T1000 (cell line): ENCODE measurements at regions not wholly inside any gene's neighbourhood (a gene's known extent, or its start where the extent isn't known, plus 50 kb on each side); places are given as distances from the start of the nearest gene placed in this dataset.
"Not testable (repeated sequence)": the region's sequence is repeated elsewhere in the genome, so short reads cannot be mapped to it uniquely, and the experiment has no call there.

Experiments
- DNase-seq: peaks from one replicate; lab custom pipeline; 2025; ENCODE audit warnings: mixed read lengths; lab: John Stamatoyannopoulos, UW

GRCh38 chr13:31385540-31385939 lies 185.8 kb downstream of the B3GLCT start:
- no peak for DNase-seq

DNA sequence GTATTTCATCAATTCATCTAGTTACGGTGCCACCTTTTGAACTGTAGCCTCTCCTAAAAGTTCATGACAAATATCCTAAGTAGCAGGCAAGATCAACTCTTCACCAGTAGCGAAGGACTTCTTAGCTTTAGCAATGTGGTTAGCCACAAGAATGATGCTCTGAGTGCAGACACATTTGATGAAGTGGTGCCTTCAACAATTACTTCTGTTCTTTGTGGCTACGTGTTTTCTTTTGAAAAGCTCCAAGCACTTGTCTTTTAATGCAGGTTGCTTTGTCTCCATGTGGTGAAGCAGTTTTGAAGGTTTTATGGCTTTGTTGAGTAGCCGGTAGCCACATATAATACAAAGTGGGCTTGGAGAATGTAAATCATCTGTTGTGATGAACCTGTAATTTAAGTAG lies 194.7 kb downstream of the B3GLCT start:
- DNase-seq = no peak

DNA sequence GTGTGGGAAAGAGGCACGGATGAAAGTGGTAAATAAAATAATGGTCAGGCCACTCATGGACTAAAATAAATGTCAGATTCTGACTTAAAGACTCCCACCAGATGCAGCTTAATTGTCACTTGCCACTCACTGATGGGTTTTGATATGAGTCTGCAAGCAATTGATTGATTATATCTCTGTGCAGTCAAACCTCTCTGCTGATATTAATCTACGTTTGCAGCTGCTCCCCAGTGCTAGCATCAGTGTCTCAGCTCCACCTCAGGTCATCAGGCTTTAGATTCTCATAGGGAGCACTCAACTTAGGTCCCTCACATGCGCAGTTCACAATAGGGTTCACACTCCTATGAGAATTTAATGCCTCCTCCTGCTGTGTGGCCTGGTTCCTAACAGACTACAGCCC lies 195.3 kb downstream of the B3GLCT start:
- no peak for DNase-seq

GRCh38 chr13:31399690-31400089 lies 199.9 kb downstream of the B3GLCT start:
- no peak for DNase-seq

DNA sequence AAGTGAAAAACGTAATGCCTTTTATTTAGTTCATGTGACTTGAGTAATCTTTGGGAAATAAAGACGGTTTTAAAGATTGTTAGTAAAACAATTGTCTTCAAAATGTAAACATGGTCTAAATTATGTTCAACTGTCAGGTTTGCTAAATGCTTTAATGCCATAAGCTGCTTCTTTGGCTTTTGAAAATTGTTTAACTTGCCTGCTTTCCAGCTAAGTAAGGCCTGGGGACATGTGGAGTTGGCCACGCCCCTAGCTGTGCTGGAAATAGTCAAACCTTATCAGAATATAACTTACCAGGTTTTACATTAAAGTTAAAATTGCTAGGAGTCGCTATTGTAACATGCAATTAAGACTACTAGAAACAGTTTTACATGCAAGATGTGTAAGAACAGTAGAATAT lies 203.9 kb downstream of the B3GLCT start:
- not testable (repeated sequence) for DNase-seq

GRCh38 chr13:31408927-31409326 lies 209.2 kb downstream of the B3GLCT start:
- no peak for DNase-seq

- no peak for DNase-seq
Observed at GRCh38 chr13:31409678-31410356, 210.0 kb downstream of the B3GLCT start.

DNA sequence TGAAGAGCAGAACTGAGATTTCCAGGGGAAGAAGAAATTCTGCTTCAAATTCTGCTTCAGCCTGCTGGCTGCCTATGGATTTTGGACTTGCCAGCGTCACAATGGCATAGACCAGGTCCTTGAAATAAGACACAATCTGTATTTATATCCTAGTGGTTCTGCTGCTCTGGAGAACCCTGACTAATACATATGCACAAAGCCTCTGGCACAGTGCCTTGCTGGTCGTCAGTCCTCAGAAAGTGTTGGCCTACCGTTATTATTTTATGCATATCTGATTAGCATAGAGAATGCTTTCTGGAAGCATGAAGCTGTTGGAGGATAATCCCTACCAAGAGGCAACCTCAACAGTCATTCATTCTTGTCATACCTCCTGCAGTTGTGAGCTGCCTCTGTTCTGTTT lies 213.7 kb downstream of the B3GLCT start:
- DNase-seq = no peak

GRCh38 chr13:31416066-31416465 lies 216.3 kb downstream of the B3GLCT start:
- DNase-seq = no peak

GRCh38 chr13:31418186-31418585 lies 218.4 kb downstream of the B3GLCT start:
- DNase-seq = no peak

DNA sequence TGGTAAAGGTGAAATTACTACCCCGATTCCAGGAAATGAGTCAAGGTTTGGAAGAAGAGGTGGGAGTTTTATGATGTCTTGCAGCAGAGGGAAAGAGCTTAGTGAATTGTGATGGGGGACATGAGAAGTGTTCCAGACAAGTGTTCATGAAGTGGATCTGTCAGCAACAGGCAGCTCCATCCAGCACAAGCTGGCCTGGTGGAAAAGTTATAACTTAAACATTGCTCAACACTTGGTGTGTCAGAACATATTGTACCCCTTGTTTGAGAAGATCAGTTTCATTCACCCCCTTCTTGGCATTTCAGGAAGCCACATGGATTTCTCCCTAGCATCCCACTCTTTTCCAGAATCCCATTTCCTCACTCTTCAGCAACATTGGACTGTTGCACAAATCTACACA lies 222.0 kb downstream of the B3GLCT start:
- no peak for DNase-seq

DNA sequence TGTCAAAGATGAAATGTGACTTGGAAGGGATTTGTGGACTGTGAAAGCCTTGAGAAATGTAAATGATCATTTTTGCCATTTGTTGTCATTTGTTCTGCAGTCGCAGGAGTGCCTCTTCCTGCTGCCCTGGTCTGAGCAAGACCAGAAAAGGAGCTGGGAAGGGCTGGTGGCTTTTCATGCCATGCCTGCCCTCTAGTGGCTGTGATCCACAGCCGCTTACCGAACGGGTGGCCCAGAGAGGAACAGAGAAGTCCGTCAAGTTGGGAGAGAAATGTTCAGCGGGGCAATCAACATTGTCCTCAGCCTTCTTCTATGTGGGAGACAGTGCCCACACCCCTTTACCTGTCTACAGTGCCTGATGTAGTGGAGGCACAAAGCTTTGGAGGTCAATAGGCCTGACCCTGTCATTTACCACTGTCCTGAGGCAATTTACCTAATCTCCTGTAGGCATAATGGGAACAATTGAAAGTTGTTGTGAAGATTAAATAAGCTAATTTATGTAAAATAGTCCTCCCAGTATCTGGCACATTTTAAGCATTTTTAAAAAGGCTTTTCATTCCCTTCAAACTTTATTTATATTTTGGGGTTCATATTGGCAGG lies 224.5 kb downstream of the B3GLCT start:
- peak; percentile 4 for DNase-seq

DNA sequence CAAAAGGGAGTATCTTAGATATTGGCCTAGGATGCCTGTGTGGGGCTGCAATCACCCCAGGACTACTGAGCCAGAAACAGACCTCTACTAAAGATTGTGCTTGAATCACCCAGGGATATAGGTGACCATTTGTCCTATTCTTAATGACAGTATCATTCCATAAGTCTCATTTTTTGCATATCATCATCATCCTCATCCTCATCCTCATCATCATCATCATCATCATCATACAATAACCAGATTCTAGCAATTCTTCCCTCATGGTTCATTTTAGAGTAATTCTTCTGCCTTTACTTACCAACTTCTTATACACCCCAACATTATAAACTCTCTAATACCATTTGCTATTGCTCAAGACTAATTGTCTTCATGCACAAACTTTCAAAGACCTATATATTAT lies 226.6 kb downstream of the B3GLCT start:
- no peak for DNase-seq

- no peak for DNase-seq
Observed at GRCh38 chr13:31427151-31428100, 227.7 kb downstream of the B3GLCT start.

GRCh38 chr13:31431722-31432137 lies 232.0 kb downstream of the B3GLCT start:
- peak; percentile 23 for DNase-seq

DNA sequence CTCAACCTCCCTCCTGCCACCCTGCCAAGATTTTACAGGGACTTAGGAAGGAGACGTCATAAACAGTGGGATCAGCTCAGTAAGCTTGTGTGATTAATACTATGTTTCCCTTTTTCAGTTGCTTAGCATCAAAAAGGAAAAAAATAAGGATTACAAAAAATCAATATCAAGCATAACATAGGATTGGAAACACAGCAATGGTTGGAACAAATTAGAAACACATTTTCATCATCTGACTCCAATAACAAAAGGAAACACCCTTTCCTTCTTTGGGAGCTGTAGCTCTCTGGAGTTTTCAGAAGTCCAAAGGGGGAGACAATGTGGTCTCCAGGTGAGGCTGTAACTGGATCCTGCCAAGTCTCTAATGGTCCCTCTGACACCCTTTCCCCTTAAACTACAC lies 233.4 kb downstream of the B3GLCT start:
- no peak for DNase-seq

DNA sequence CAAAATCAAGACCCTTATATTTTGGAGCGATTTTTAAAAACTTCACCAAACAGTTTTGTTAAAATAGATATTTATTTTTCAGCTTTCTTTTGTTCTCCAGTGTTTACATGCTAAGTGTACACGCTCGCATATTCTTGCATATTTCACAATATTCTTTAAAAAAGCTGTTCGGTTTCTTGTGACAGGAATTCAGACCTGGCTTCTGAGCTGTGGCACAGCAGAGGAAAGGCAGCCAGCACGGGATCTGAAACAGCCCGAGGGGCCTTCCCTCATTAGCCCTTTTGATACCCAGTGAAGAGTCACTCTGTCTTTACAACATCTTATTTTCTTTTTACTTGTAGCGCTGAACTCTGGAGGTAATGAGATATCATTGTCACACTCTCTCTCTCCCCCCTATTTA lies 234.0 kb downstream of the B3GLCT start:
- no peak for DNase-seq

DNA sequence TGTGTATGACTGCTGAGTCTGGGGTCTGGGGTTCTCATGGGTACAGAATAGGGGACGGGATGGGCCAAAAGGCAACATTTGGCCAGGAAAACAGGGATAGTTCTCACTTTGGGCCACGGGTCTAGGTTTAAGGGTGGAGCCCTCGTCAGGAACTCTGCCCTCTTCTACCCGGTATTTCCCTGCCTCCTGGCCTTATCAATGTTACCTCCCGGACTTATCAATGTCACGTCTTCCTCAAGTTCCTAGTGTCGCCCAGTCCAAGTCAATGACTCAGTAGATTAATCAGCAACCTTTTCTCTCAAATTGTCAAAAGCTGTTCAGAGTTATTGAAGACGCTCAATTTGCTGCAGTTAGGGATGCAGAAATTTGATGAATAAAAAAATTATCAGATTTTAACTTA lies 234.8 kb downstream of the B3GLCT start:
- DNase-seq = no peak

GRCh38 chr13:31435536-31435935 lies 235.8 kb downstream of the B3GLCT start:
- DNase-seq = no peak

DNA sequence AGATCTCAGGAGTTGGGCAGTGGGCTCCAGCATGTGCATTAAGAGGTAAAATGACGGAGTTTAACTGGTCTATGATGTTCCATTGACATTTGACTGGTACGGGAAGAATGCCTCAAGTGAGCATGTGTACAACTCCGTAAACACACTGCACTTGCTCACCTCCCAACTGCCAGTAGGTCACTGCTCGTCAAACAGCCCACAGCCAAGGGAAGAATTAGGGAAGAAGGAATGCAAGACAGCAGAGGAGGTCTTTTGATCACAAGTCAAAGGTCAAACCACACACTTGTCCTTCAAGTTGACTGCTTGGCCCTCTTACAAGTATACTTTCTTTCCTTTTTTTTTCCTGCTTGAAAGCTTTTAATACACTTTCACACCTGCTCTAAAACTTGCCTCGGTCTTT lies 236.7 kb downstream of the B3GLCT start:
- no peak for DNase-seq

GRCh38 chr13:31437975-31438374 lies 238.2 kb downstream of the B3GLCT start:
- no peak for DNase-seq

GRCh38 chr13:31440132-31440531 lies 240.4 kb downstream of the B3GLCT start:
- no peak for DNase-seq
